ENCODE measurements at regions not wholly inside any gene's neighbourhood (a gene's known extent, or its start where the extent isn't known, plus 50 kb on each side); places are given as distances from the start of the nearest gene placed in this dataset.

DNA sequence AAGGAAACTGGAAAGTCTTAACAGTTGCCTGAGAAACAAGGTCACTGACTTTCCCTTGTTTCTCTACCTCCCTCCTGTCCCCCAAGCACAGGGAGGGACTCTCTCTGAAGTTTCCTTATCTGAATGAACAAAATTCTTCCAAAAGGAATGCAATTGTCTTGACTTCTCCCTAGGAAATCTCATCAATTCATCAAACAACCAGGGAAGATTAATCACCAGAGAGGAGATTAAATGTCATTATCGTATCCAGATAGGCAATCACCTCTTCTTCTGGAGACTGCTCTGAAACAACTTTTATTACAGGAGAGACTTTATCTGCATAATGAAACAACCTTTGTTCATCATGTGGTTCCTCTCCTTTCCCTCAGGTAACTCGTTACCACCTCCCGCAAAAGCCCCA is 431.4 kb downstream of the SLC16A7 start:
- in situ Hi-C loops (cut with MboI; ENCODE audit: low sequenced_read_pairs), result no loop called here

DNA sequence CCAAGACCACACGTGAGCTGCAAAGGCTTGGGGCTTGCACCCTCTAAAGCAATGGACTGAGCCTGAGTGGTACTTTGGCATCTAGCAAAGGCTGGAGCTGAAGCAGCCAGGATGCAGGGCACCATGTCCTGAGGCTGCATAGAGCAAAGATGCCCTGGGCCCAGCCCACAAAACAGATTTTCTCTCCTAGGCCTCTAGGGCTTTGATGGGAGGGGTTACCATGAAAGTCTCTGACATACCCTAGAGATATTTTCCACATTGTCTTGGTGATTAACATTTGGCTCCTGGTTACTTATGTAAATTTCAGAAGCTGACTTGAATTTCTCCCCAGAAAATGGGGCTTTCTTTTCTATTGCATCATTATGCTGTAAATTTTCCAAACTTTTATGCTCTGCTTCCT is 438.3 kb downstream of the SLC16A7 start:
- in situ Hi-C loops (cut with MboI; ENCODE audit: low sequenced_read_pairs), result no loop called here

DNA sequence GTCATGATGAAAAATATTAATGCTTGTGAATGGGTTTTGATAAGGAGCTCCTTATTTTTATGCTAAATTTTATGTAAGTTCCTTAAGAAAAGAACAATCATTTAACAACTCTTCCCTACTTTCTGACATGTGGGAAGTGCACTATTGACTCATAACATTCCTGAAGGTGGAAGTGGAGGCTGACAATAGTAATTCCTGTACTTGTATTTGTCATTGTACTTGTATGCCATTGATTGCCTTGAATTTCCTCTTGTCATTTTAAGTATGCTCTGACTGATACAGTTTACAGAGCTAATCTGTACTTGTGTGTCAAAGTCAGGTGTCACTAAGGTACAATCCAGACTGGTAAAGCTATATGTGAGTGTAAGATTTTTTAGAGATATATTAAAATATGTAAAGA is 440.0 kb downstream of the SLC16A7 start:
- in situ Hi-C loops (cut with MboI; ENCODE audit: low sequenced_read_pairs), result no loop called here

GRCh38 chr12:60042835-60043234 is 447.0 kb downstream of the SLC16A7 start:
- in situ Hi-C loops (cut with MboI; ENCODE audit: low sequenced_read_pairs), result no loop called here

GRCh38 chr12:60043236-60043635 is 447.4 kb downstream of the SLC16A7 start:
- in situ Hi-C loops (cut with MboI; ENCODE audit: low sequenced_read_pairs), result no loop called here

- in situ Hi-C loops (cut with MboI; ENCODE audit: low sequenced_read_pairs), result no loop called here
These were observed 456.7 kb downstream of the SLC16A7 start for GRCh38 chr12:60052483-60052882.

DNA sequence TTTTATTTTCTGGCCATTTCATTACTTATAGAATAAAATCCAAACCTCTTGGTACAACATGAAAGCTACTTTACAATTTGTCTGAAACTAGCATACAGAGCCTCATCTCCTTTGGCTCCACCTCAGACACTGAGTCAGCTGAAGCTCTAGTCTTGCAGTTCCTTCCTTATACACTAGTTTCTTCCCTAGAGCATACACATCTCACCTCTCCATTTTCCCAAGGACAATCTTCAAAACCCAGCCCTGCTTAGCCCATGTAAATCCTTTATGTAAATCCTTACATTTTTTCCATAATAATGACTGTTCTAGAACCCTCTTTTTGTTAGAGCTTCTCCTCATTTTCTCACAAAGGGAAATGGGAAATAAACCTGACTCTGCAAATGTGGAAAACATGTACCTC is 463.4 kb downstream of the SLC16A7 start:
- in situ Hi-C loops (cut with MboI; ENCODE audit: low sequenced_read_pairs), result no loop called here

DNA sequence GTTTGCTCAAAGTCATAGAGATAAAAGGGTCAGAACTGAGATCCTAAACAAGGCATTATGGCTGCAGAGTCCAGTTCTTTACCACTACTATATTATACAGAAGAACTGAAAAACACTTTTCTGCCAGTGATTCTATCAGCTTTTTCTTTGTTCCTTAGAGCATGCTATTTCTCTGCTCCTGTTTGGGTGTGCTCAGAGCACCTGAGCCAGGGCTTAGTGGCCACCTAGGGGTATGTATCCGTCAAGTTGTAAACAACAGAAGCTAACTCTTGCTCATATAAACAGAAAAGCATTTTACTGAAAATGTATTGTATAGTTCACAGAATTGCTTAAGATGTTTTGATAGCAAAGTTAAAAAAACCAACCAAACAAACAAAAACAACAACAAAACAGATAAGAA is 470.8 kb downstream of the SLC16A7 start:
- in situ Hi-C loops (cut with MboI; ENCODE audit: low sequenced_read_pairs), result no loop called here

DNA sequence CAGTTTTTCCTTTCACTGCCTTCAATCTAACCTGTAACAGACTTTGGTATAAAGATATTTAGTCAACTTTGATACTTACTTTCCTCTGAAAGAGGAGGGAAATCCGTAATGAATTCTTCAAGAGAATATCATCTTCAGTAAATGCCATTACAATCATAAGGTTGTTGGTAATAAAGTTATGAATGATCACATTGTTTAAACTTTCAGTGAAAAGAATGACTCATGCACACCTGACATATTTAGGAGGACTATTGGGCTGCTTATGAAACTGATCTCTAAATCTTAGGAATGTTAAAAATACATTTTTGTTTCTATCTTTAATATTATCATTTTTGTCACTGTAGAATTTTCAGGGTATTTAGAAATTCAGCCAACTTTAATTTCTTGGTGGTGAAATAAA is 474.7 kb downstream of the SLC16A7 start:
- in situ Hi-C loops (cut with MboI; ENCODE audit: low sequenced_read_pairs), result no loop called here

DNA sequence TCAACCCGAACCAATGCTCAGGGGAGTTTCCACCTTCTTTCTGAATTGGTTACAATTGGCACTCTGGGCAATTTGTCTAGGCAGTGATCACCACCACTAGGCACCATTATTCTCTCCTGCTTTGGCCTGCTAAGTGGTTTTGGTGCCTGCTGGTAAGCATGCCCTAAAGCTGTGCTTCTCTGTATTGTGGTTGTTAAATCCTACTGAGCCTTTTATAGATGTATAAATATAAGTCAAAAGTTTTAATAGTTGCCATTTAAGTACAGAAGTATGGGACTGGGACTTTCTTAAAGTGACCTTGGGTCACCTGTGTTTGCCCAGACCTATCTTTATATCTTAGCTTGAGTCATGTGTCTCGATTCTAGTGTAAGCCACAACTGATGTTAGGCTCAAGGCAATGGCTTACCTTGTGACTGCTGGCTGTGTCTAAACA is 475.9 kb downstream of the SLC16A7 start:
- in situ Hi-C loops (cut with MboI; ENCODE audit: low sequenced_read_pairs), result no loop called here

- in situ Hi-C loops (cut with MboI; ENCODE audit: low sequenced_read_pairs), result no loop called here
These were observed 477.1 kb downstream of the SLC16A7 start for GRCh38 chr12:60072911-60073310.

DNA sequence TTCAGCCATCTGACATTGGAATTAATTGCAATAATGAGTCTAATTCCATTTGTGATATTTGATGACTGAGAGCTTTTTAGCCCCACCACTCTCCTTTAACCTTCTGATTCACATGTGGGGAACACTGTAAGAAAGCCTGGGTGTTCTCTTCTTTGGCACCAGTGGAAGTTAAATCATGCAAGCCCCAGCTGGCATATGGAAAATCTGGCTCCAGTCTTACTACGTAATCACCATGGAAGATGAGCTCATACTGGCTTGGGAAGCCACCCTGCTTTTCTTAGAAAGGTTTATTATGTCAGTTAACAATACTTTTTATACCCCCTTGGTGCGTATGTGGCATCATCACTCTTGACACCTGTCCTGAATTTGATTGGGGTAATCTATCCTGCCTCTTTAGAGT is 479.3 kb downstream of the SLC16A7 start:
- in situ Hi-C loops (cut with MboI; ENCODE audit: low sequenced_read_pairs), result no loop called here

DNA sequence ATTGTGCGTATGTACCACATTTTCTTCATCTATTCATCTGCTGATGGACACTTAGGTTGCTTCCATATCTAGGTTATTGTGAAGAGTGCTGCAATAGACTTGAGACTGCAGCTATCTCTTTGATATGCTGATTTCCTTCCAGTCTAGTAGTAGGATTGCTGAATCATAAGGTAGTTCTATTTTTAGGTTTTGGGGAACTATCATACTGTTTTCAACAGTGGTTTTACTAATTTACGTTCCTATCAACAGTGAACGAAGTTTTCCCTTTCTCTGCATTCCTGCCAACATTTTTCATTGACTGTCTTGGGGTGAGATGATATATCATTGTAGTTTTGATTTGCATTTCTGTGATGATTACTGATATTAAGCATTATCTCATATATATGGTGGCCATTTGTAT is 482.2 kb downstream of the SLC16A7 start:
- in situ Hi-C loops (cut with MboI; ENCODE audit: low sequenced_read_pairs), result no loop called here

GRCh38 chr12:60093428-60093827 is 497.6 kb downstream of the SLC16A7 start:
- in situ Hi-C loops (cut with MboI; ENCODE audit: low sequenced_read_pairs), result no loop called here

DNA sequence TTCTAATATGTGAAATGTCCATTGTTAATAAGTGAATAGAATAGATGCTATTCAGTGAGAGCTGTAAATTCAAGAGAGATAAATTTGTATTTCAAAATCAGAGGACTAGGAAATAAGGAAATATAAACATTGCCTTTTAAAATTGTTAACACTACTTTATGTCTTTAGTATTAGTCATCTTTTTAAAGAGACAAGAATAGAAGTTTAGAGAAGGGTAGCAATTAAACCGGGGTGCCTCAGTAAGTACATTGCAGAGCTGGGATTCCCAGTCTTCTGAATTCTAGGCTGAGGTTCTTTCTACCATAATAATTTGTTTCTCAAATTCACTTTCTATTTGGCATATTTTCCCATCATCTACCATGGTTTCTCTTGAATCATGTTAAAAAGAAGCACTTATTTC is 498.6 kb downstream of the SLC16A7 start:
- in situ Hi-C loops (cut with MboI; ENCODE audit: low sequenced_read_pairs), result no loop called here

DNA sequence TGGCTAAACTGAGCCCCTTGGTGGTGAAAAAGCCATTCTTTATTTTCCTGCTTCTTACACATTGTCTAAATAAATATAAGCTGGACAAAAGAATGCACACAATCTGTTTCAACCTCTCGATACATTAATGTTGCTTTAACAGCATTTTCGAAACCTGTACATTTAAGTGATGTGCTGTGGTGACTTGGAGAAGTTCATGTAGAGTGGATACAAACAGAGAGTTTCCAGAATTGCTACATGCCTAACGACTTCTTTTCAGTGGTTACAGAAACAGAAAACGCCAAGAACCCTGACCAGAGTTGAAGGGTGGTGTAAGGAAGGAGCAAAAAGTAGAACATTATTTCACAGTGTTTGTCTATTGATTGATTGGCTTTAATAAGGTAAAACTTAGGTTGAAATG is 500.9 kb downstream of the SLC16A7 start:
- in situ Hi-C loops (cut with MboI; ENCODE audit: low sequenced_read_pairs), result no loop called here

DNA sequence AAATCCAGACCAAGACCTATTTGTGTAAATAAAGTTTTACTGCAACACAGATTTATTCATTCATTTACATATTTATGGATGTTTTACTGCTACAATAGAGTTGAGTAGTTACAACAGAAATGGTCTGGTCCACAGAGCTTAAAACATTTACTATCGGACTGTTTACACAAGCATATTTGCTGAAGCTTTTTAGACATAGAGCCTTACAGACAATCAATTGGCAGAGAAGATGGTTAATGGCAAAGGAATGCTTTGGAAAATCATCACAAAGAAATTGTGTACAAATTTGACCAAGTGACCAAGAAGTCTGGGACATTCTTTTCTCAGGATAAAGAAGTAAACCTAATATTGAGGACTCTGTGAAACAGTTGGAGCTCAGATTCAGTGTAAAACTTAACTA is 504.3 kb downstream of the SLC16A7 start:
- in situ Hi-C loops (cut with MboI; ENCODE audit: low sequenced_read_pairs), result no loop called here

DNA sequence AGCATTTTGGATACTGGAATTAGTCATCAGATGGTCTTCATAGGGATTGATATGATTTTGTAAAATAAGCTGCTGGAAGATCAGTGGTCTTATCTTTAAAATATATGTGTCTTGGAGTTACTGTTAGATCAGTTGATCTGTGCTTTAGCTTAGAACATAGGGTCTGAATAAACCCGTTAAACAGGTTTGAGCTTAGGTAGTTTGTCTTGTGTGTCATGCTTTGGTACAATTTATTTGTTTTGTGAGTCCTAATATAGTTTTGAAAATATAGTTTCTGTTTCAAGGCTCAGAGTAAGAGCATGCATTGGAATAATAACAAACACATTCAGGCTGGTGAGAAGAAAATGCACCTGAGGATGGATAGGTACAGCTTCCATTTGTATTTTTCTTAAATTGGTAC is 505.0 kb downstream of the SLC16A7 start:
- in situ Hi-C loops (cut with MboI; ENCODE audit: low sequenced_read_pairs), result no loop called here

DNA sequence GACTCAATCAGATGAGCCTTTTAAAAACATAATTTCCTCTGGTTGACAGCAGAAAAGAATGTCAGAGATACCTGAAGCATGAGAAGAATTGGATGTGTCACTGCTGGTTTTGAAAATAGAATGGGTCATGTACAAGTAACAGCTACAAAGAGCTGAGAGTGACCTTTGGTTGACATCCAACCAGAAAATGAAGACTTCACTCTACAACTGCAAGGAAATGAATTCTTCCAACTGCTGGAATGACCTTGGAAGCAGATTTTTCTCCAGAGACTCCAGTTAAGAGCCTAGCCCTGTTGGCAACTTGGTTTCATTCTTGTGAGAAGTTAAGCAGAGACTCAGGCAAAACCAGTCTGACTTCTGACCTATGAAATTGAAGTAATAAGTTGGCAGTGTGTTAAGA is 505.9 kb downstream of the SLC16A7 start:
- in situ Hi-C loops (cut with MboI; ENCODE audit: low sequenced_read_pairs), result no loop called here

- in situ Hi-C loops (cut with MboI; ENCODE audit: low sequenced_read_pairs), result no loop called here
These were observed 510.4 kb downstream of the SLC16A7 start for GRCh38 chr12:60106214-60106613.

- in situ Hi-C loops (cut with MboI; ENCODE audit: low sequenced_read_pairs), result no loop called here
These were observed 512.2 kb downstream of the SLC16A7 start for GRCh38 chr12:60107992-60108391.

DNA sequence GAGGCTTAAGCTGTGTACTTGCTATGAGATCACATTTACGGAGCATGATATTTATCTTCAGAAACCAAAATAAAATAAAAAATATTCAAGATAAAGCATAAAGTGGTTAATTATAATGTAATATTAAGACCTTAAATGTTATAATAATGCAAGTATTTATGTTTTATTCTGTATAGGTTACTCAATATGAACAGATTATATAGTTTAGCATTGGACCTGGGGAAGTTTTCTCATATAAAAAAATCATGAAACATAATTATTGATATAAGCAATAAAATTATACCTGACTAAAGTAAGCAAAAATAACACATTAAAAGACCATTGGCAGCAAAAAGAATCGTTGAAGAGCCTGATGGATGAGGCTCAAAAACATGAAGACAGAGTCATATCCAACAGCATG is 516.2 kb downstream of the SLC16A7 start:
- in situ Hi-C loops (cut with MboI; ENCODE audit: low sequenced_read_pairs), result no loop called here

DNA sequence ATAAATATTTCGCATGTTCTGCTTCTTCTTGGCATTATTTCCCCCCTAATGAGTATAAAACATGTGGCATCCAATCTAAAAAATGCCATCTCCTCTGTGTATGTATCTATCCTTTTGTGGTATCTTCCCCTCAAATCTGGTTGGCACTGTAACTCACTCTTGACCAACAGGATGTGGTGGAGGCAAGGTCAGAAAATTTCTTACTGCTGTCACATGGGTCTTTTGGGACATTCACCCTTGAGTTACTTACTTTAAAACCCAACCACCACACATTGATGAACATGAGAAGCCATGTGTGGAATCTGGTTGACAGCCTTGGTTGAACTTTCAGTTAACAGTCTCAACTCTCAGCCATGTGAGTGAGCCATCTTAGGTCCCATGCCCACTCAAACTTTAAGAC is 516.9 kb downstream of the SLC16A7 start:
- in situ Hi-C loops (cut with MboI; ENCODE audit: low sequenced_read_pairs), result no loop called here

DNA sequence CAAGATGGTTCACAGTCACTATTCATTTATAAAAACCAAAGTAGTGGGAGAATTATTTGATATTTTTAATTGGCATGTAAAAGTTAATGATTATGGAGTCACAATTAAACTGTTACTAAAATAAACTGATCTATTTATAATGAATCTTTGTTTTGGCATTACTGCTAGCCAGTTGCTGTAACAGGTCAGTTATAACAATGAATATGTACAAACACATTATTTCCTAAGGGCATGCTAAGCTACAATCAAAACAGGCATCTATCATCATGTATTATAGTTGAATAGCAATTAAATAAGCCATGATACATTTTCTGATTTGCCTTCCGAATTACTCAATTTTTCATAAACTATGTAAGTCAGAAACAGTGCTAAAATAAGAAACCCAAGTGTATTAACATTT is 518.3 kb downstream of the SLC16A7 start:
- in situ Hi-C loops (cut with MboI; ENCODE audit: low sequenced_read_pairs), result no loop called here

All from HL-60/S4 treated with phorbol 12-myristate 13-acetate at 8.2 ng/mL for 4 days and 3 days (cell line).